ENCODE measurements at regions not wholly inside any gene's neighbourhood (a gene's known extent, or its start where the extent isn't known, plus 50 kb on each side); places are given as distances from the start of the nearest gene placed in this dataset.

- DNase-seq (ENCODE audit: unreplicated experiment), result peak; percentile 4
- Mint-ChIP-seq H3K27me3 (ENCODE audit: insufficient read depth, unreplicated experiment) (no peaks in the 10 kb centered on the region), H3K4me1 (ENCODE audit: insufficient read depth, unreplicated experiment) (peaks cover 29% of the 10 kb centered on the region), H3K36me3 (ENCODE audit: insufficient read depth, unreplicated experiment) (no peaks in the 10 kb centered on the region), H3K9me3 (ENCODE audit: unreplicated experiment) (peaks cover 15% of the 10 kb centered on the region), H3K4me3 (ENCODE audit: unreplicated experiment) (peak overlapping the region; percentile 18), H3K27ac (ENCODE audit: low read depth, unreplicated experiment) (peak overlapping the region; percentile 54)
- intact Hi-C loops (cut with micrococcal nuclease), result no loop called here
- ChIA-PET CTCF (interaction anchor here (0.6 to 0.7 kb wide), 3 partner anchors 81 to 1217 kb away, joined by 3 to 4 read pairs (median 4); no protein-coding TSS in a partner anchor), POLR2A (interaction anchor here (1.2 kb wide), 1 partner anchor 19 kb away, joined by 3 read pairs; no protein-coding TSS in a partner anchor)
- no TSS peak for BruUV-seq (replicated peaks)
- TF ChIP-seq CTCF (IDR thresholded peaks at IDR 0.05; ENCODE audit: unreplicated experiment), result no peak
Observed at GRCh38 chr4:63325140-63325539, 1084.1 kb downstream of the TECRL start.

- Mint-ChIP-seq H3K27me3 (ENCODE audit: insufficient read depth, unreplicated experiment) (no peaks in the 10 kb centered on the region), H3K9me3 (ENCODE audit: unreplicated experiment) (peaks cover 8% of the 10 kb centered on the region), H3K4me3 (ENCODE audit: unreplicated experiment) (no peak overlapping the region), H3K4me1 (ENCODE audit: insufficient read depth, unreplicated experiment) (peaks cover 6% of the 10 kb centered on the region), H3K27ac (ENCODE audit: low read depth, unreplicated experiment) (no peak overlapping the region), H3K36me3 (ENCODE audit: insufficient read depth, unreplicated experiment) (no peaks in the 10 kb centered on the region)
- ChIA-PET POLR2A (no interaction called here), CTCF (interaction anchor here (0.6 to 0.7 kb wide), 2 partner anchors 212 to 248 kb away, joined by 3 read pairs; no protein-coding TSS in a partner anchor)
- no TSS peak for BruUV-seq (replicated peaks)
- DNase-seq (ENCODE audit: unreplicated experiment), result no peak
- intact Hi-C loops (cut with micrococcal nuclease), result no loop called here
- TF ChIP-seq CTCF (IDR thresholded peaks at IDR 0.05; ENCODE audit: unreplicated experiment), result no peak
Observed at GRCh38 chr4:63316633-63317032, 1092.6 kb downstream of the TECRL start.

GRCh38 chr4:63315651-63316050, 1093.6 kb downstream of the TECRL start:
- Mint-ChIP-seq H3K27ac (ENCODE audit: low read depth, unreplicated experiment) (no peak overlapping the region), H3K9me3 (ENCODE audit: unreplicated experiment) (peaks cover 8% of the 10 kb centered on the region), H3K27me3 (ENCODE audit: insufficient read depth, unreplicated experiment) (no peaks in the 10 kb centered on the region), H3K36me3 (ENCODE audit: insufficient read depth, unreplicated experiment) (no peaks in the 10 kb centered on the region), H3K4me1 (ENCODE audit: insufficient read depth, unreplicated experiment) (peaks cover 6% of the 10 kb centered on the region), H3K4me3 (ENCODE audit: unreplicated experiment) (no peak overlapping the region)
- no TSS peak for BruUV-seq (replicated peaks)
- POLR2A ChIA-PET, result interaction anchor here (0.7 kb wide), 1 partner anchor 1432 kb away, joined by 3 read pairs; no protein-coding TSS in a partner anchor
- TF ChIP-seq CTCF (IDR thresholded peaks at IDR 0.05; ENCODE audit: unreplicated experiment), result no peak
- CTCF ChIA-PET, result no interaction called here
- intact Hi-C loops (cut with micrococcal nuclease), result no loop called here
- DNase-seq (ENCODE audit: unreplicated experiment), result no peak

GRCh38 chr4:63308697-63309096, 1100.6 kb downstream of the TECRL start:
- CTCF ChIA-PET, result interaction anchor here (0.6 kb wide), 1 partner anchor 730 kb away, joined by 3 read pairs; no protein-coding TSS in a partner anchor
- Mint-ChIP-seq H3K36me3 (ENCODE audit: insufficient read depth, unreplicated experiment) (no peaks in the 10 kb centered on the region), H3K4me3 (ENCODE audit: unreplicated experiment) (no peak overlapping the region), H3K27me3 (ENCODE audit: insufficient read depth, unreplicated experiment) (no peaks in the 10 kb centered on the region), H3K27ac (ENCODE audit: low read depth, unreplicated experiment) (no peak overlapping the region), H3K9me3 (ENCODE audit: unreplicated experiment) (no peaks in the 10 kb centered on the region), H3K4me1 (ENCODE audit: insufficient read depth, unreplicated experiment) (no peaks in the 10 kb centered on the region)
- POLR2A ChIA-PET, result no interaction called here
- no peak for TF ChIP-seq CTCF (IDR thresholded peaks at IDR 0.05; ENCODE audit: unreplicated experiment)
- DNase-seq (ENCODE audit: unreplicated experiment), result no peak
- intact Hi-C loops (cut with micrococcal nuclease), result no loop called here
- no TSS peak for BruUV-seq (replicated peaks)

Measured in MCF 10A (cell line).